22Rv1 (cell line): ENCODE measurements at regions not wholly inside any gene's neighbourhood (a gene's known extent, or its start where the extent isn't known, plus 50 kb on each side); places are given as distances from the start of the nearest gene placed in this dataset.

Experiments
- H3K27ac ChIP-seq: fragments of 450-650 bp; 2 replicates; pipeline ENCODE4 v1.5.1; 2017
- ZFX ChIP-seq: fragments of 450-650 bp; IDR thresholded peaks from 2 replicates; pipeline ENCODE4 v1.6.1; 2017; ENCODE audit warnings: antibody characterized with exemption, borderline replicate concordance
- TF ChIP-seq, protein P1 (sequence below): fragments of 450-650 bp; IDR thresholded peaks from 2 replicates; pipeline ENCODE4 v1.5.1; 2017; ENCODE audit warnings: mild to moderate bottlenecking

- TF ChIP-seq ZFX: no peak
- TF ChIP-seq, protein P1, sequence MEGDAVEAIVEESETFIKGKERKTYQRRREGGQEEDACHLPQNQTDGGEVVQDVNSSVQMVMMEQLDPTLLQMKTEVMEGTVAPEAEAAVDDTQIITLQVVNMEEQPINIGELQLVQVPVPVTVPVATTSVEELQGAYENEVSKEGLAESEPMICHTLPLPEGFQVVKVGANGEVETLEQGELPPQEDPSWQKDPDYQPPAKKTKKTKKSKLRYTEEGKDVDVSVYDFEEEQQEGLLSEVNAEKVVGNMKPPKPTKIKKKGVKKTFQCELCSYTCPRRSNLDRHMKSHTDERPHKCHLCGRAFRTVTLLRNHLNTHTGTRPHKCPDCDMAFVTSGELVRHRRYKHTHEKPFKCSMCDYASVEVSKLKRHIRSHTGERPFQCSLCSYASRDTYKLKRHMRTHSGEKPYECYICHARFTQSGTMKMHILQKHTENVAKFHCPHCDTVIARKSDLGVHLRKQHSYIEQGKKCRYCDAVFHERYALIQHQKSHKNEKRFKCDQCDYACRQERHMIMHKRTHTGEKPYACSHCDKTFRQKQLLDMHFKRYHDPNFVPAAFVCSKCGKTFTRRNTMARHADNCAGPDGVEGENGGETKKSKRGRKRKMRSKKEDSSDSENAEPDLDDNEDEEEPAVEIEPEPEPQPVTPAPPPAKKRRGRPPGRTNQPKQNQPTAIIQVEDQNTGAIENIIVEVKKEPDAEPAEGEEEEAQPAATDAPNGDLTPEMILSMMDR: no peak
- no peak overlapping the region for H3K27ac ChIP-seq
These were observed 59.1 kb upstream of the POU2AF1 start for GRCh38 chr11:111438168-111438567.

DNA sequence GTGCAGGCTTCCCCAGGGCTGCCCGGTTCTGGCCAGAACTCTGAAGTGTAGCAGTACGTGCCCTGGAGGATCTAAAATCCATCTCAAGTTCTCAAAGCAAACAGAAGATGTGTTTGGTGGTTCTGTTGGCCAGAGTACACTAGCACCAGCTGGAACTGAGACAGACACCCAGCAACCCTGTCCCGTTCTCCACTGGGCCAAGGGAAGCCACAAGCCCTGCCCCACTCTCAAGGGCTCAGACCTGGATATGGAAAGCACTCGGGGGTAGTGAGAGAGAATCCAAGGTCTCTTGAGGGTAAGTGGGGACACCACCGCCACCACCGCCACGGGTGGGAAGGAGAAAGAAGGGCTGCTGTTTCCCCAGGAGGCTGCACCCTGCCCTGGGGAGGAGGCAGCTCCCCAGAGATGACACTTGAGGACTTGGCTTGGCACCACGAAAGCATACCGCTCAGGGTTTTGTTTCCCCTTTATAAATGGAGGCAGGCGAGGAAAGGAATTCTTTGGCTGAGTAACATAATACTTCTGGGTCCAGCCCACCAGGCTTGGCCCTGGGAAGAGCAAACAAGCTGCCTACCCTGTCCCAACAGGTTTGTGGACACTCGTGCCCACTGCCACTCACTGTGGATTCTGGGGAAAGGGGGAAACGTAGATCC lies 56.1 kb upstream of the POU2AF1 start:
- TF ChIP-seq, protein P1: no peak
- TF ChIP-seq ZFX: no peak
- no peak overlapping the region for H3K27ac ChIP-seq

GRCh38 chr11:111429066-111429506 lies 50.0 kb upstream of the POU2AF1 start:
- no peak overlapping the region for H3K27ac ChIP-seq
- no peak for TF ChIP-seq ZFX
- TF ChIP-seq, protein P1: peak; percentile 83
